Common myeloid progenitor, CD34-positive (primary cell): ENCODE measurements at regions not wholly inside any gene's neighbourhood (a gene's known extent, or its start where the extent isn't known, plus 50 kb on each side); places are given as distances from the start of the nearest gene placed in this dataset.

Experiments
- CTCF ChIA-PET: fragments of 350-600 bp; sonication (Branson Sonifier 250); formaldehyde crosslinking; loops from one replicate; lab custom pipeline; 2021; ENCODE audit warnings: antibody characterized with exemption; lab: Charles Lee
- POLR2A ChIA-PET: fragments of 350-600 bp; sonication (Branson Sonifier 250); formaldehyde crosslinking; loops from one replicate; lab custom pipeline; 2021; ENCODE audit warnings: antibody characterized with exemption; lab: Charles Lee
- DNase-seq, 3 donors: peaks; one replicate each; pipeline versions ENCODE4 v3.0.0 to v3.0.0-alpha.2; 2013
- H3K27ac ChIP-seq, 2 experiments: 1 replicate in 1 of 2; 2 replicates in 1 of 2; pipeline ENCODE4 v1.7.0; 2013; ENCODE audit warnings: inconsistent platforms in 2 of 2, low read length in 2 of 2, mild to moderate bottlenecking in 2 of 2, low read depth in 1 of 2, moderate library complexity in 1 of 2; ENCODE audit not compliant: severe bottlenecking in 2 of 2, insufficient read depth in 1 of 2, poor library complexity in 1 of 2
- H3K27me3 ChIP-seq, 5 experiments: replicated peaks in 2 of 5; 1 replicate in 3 of 5; 2 replicates in 2 of 5; pipeline versions ENCODE4 v1.6.1 to v1.7.0; 2013; ENCODE audit warnings: low read length in 4 of 5, mild to moderate bottlenecking in 2 of 5, moderate library complexity in 2 of 5, inconsistent platforms in 1 of 5; ENCODE audit not compliant: insufficient read depth in 5 of 5, control insufficient read depth in 4 of 5
- H3K36me3 ChIP-seq, 4 experiments: 1 replicate in 2 of 4; 2 replicates in 2 of 4; pipeline versions ENCODE4 v1.6.1 to v1.7.0; 2013; ENCODE audit warnings: low read length in 3 of 4, control low read depth in 1 of 4, mild to moderate bottlenecking in 1 of 4; ENCODE audit not compliant: control insufficient read depth in 4 of 4, insufficient read depth in 4 of 4
- H3K4me1 ChIP-seq, 4 experiments: 1 replicate in 3 of 4; 2 replicates in 1 of 4; pipeline versions ENCODE4 v1.6.1 to v1.7.1; 2013; ENCODE audit warnings: low read length in 3 of 4, mild to moderate bottlenecking in 3 of 4, control low read depth in 1 of 4, inconsistent platforms in 1 of 4, moderate library complexity in 1 of 4; ENCODE audit not compliant: control insufficient read depth in 4 of 4, insufficient read depth in 4 of 4; ENCODE audit errors: control extremely low read depth in 1 of 4
- H3K4me3 ChIP-seq, 7 experiments: 1 replicate in 4 of 7; 2 replicates in 3 of 7; pipeline versions ENCODE4 v1.5.1 to v1.7.0; 2013; ENCODE audit warnings: mild to moderate bottlenecking in 7 of 7, low read length in 6 of 7, moderate library complexity in 6 of 7, inconsistent platforms in 2 of 7, low read depth in 2 of 7, control low read depth in 1 of 7; ENCODE audit not compliant: insufficient read depth in 4 of 7, control insufficient read depth in 1 of 7; ENCODE audit errors: extremely low read depth in 1 of 7
- H3K9me3 ChIP-seq, 5 experiments: 1 replicate in 4 of 5; 2 replicates in 1 of 5; pipeline versions ENCODE4 v1.6.1 to v1.7.1; 2013; ENCODE audit warnings: low read length in 4 of 5, mild to moderate bottlenecking in 2 of 5, inconsistent platforms in 1 of 5, low read depth in 1 of 5, moderate library complexity in 1 of 5; ENCODE audit not compliant: control insufficient read depth in 4 of 5, insufficient read depth in 2 of 5; ENCODE audit errors: control extremely low read depth in 1 of 5
- WGBS: methylation state at CpG from one replicate; pipeline ENCODE4 v1.1.5; 2013; ENCODE audit not compliant: insufficient coverage; 5-methylcytosine and 5-hydroxymethylcytosine counted together

GRCh38 chr5:26681861-26682260, 356.5 kb downstream of the CDH9 start:
- POLR2A ChIA-PET: no interaction called here
- no peak for DNase-seq
- Histone ChIP-seq H3K4me3 (no peak overlapping the region), H3K36me3 (no peaks in the 10 kb centered on the region), H3K27ac (no peak overlapping the region), H3K27me3 (no peaks in the 10 kb centered on the region), H3K9me3 (peaks cover 0 to 5% (median 0%) of the 10 kb centered on the region in 5 experiments), H3K4me1 (peaks cover 0 to 1% (median 0%) of the 10 kb centered on the region in 4 experiments)
- WGBS: 100% methylated on average over 1 of the region's 1 CpG
- CTCF ChIA-PET: no interaction called here

DNA sequence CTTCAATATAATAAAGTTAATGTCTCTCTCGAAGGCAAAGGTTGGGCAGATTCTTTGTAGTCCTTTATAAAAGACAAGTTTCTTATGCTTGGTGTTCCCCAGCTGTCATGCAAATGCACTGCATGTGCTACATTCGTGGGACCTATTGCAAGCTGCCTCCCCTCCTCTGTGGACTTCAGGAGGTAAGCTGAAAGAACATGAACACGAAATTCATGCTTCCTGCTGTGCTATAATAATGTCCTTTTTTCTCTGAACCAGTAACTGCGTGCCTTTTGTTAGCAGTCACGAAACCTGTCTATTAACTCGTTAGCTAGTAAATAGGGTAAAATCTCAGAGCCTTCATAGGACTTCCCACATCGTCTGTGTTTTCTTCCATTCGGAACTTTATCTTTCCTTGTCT, 363.5 kb downstream of the CDH9 start:
- no peak for DNase-seq
- Histone ChIP-seq H3K4me1 (no peaks in the 10 kb centered on the region), H3K9me3 (no peaks in the 10 kb centered on the region), H3K27me3 (no peaks in the 10 kb centered on the region), H3K27ac (no peak overlapping the region), H3K4me3 (no peak overlapping the region), H3K36me3 (no peaks in the 10 kb centered on the region)
- 91% methylated on average over 7 of the region's 8 CpGs for WGBS
- ChIA-PET POLR2A (no interaction called here), CTCF (no interaction called here)

DNA sequence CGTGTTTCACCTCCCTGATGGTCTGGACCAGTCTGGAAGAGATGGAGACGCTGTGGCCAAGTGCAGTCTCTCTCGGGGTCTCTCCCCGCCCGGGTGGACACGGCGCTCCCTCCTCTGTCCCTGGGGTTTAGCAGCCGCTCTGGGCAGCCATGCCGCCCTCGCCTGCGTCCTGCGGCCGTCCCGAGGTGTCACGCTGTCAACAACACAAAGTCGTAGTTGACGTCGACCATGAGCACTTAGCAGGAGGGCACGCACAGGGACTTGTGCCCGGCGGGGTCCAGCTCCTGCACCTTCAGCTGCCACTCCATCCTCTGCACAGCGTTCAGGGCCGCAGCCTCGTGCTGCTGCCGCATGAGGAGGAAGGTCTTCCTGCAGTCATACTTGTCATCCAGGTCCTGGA, 368.9 kb downstream of the CDH9 start:
- Histone ChIP-seq H3K4me1 (no peaks in the 10 kb centered on the region), H3K27ac (no peak overlapping the region), H3K27me3 (no peaks in the 10 kb centered on the region), H3K4me3 (no peak overlapping the region), H3K9me3 (no peaks in the 10 kb centered on the region), H3K36me3 (no peaks in the 10 kb centered on the region)
- CTCF ChIA-PET: no interaction called here
- WGBS: 95% methylated on average over 24 of the region's 25 CpGs
- no peak for DNase-seq
- POLR2A ChIA-PET: no interaction called here

- Histone ChIP-seq H3K27me3 (no peaks in the 10 kb centered on the region), H3K4me3 (no peak overlapping the region), H3K27ac (no peak overlapping the region), H3K4me1 (no peaks in the 10 kb centered on the region), H3K9me3 (no peaks in the 10 kb centered on the region), H3K36me3 (no peaks in the 10 kb centered on the region)
- CTCF ChIA-PET: no interaction called here
- POLR2A ChIA-PET: no interaction called here
- DNase-seq: no peak
- 98% methylated on average over 9 of the region's 14 CpGs for WGBS
Observed at GRCh38 chr5:26669031-26669430, 369.4 kb downstream of the CDH9 start.

- CTCF ChIA-PET: no interaction called here
- POLR2A ChIA-PET: no interaction called here
Observed at GRCh38 chr5:26666371-26666770, 372.0 kb downstream of the CDH9 start.

GRCh38 chr5:26663500-26663899, 374.9 kb downstream of the CDH9 start:
- POLR2A ChIA-PET: no interaction called here
- Histone ChIP-seq H3K4me3 (no peak overlapping the region), H3K27ac (no peak overlapping the region), H3K27me3 (no peaks in the 10 kb centered on the region), H3K9me3 (peaks cover 0 to 2% (median 0%) of the 10 kb centered on the region in 5 experiments), H3K4me1 (no peaks in the 10 kb centered on the region), H3K36me3 (no peaks in the 10 kb centered on the region)
- whole genome bisulfite sequencing: no CpG with 5 or more reads among the region's 1 CpG
- no peak for DNase-seq
- CTCF ChIA-PET: no interaction called here

More at GRCh38 chr5:26666371-26666770, 372.0 kb downstream of the CDH9 start:
- no peaks in the 10 kb centered on the region for H3K36me3 ChIP-seq
- H3K4me3 ChIP-seq: no peak overlapping the region
- no peak for DNase-seq
- no peaks in the 10 kb centered on the region for H3K9me3 ChIP-seq
- no peak overlapping the region for H3K27ac ChIP-seq
- H3K27me3 ChIP-seq: no peaks in the 10 kb centered on the region
- H3K4me1 ChIP-seq: no peaks in the 10 kb centered on the region

- CTCF ChIA-PET: no interaction called here
- Histone ChIP-seq H3K4me1 (no peaks in the 10 kb centered on the region), H3K4me3 (no peak overlapping the region), H3K27ac (no peak overlapping the region), H3K27me3 (no peaks in the 10 kb centered on the region), H3K9me3 (peaks cover 0 to 2% (median 0%) of the 10 kb centered on the region in 5 experiments), H3K36me3 (no peaks in the 10 kb centered on the region)
- DNase-seq: no peak
- WGBS: 80% methylated on average over 1 of the region's 2 CpGs
- POLR2A ChIA-PET: no interaction called here
Observed at GRCh38 chr5:26662806-26663360, 375.5 kb downstream of the CDH9 start.
